ENCODE measurements at regions not wholly inside any gene's neighbourhood (a gene's known extent, or its start where the extent isn't known, plus 50 kb on each side); places are given as distances from the start of the nearest gene placed in this dataset.

- TF ChIP-seq KDM1A (IDR thresholded peaks at IDR 0.05; ENCODE audit: borderline replicate concordance, low read length) = no peak
- no peak for TF ChIP-seq RFX5 (IDR thresholded peaks at IDR 0.05; ENCODE audit: borderline replicate concordance, low read depth, low read length)
- no peak for TF ChIP-seq ATF2 (IDR thresholded peaks at IDR 0.05; ENCODE audit: low read length)
- TF ChIP-seq EGR1 (IDR thresholded peaks at IDR 0.05; ENCODE audit: borderline replicate concordance, low read depth, low read length) = no peak
These were observed 178.6 kb upstream of the LINGO1 start (continued) for GRCh38 chr15:77811270-77811669.

Data from H1 (cell line).